ENCODE measurements at regions not wholly inside any gene's neighbourhood (a gene's known extent, or its start where the extent isn't known, plus 50 kb on each side); places are given as distances from the start of the nearest gene placed in this dataset.

GRCh38 chr7:88617185-88617584 lies 142.3 kb upstream of the ZNF804B start (continued):
- no peak for TF ChIP-seq ATF3 (IDR thresholded peaks at IDR 0.05; ENCODE audit: insufficient read depth, low read depth, low read length)
- no peak for TF ChIP-seq GABPA (IDR thresholded peaks at IDR 0.05; ENCODE audit: borderline replicate concordance, insufficient read depth, low read length)
- no peak for TF ChIP-seq CBX5 (IDR thresholded peaks at IDR 0.05; ENCODE audit: low read depth, low read length)
- TF ChIP-seq CHD1 (IDR thresholded peaks at IDR 0.05; ENCODE audit: low read depth, low read length), result no peak
